ENCODE measurements at regions not wholly inside any gene's neighbourhood (a gene's known extent, or its start where the extent isn't known, plus 50 kb on each side); places are given as distances from the start of the nearest gene placed in this dataset.

GRCh38 chr6:114404339-114404955 lies 61.6 kb upstream of the HS3ST5 start:
- Histone ChIP-seq H3K23ac (ENCODE audit: insufficient read length) (no peak overlapping the region), H3K79me1 (ENCODE audit: low read depth, low read length) (no peaks in the 10 kb centered on the region), H3K79me2 (ENCODE audit: control insufficient read depth in 1 of 2, insufficient read depth in 2 of 2, low read length in 2 of 2) (no peaks in the 10 kb centered on the region), H2BK5ac (ENCODE audit: low read depth, low read length) (no peak overlapping the region), H2AK5ac (ENCODE audit: low read depth, low read length) (no peak overlapping the region), H2BK15ac (ENCODE audit: low read length) (no peak overlapping the region), H3K36me3 (ENCODE audit: control insufficient read depth in 2 of 4, insufficient read depth in 4 of 4, low read length in 3 of 4) (peaks cover 0 to 17% (median 3%) of the 10 kb centered on the region in 4 experiments; a peak in 3 of 8 replicates), H2BK20ac (ENCODE audit: low read length) (no peak overlapping the region), H4K20me1 (replicated peaks in 1 of 2; ENCODE audit: control insufficient read depth in 1 of 2, insufficient read depth in 2 of 2, low read length in 2 of 2) (no peaks in the 10 kb centered on the region), H3K9ac (replicated peaks in 1 of 4; ENCODE audit: extremely low read depth in 1 of 4, low read depth in 3 of 4, low read length in 3 of 4) (no peak overlapping the region), H3K27ac (ENCODE audit: low read depth, low read length) (no peak overlapping the region), H3K23me2 (ENCODE audit: low read depth, low read length) (no peaks in the 10 kb centered on the region), H3K18ac (ENCODE audit: extremely low read depth, low read length) (no peak overlapping the region), H3K27me3 (replicated peaks in 1 of 4; ENCODE audit: control insufficient read depth in 3 of 4, extremely low read depth in 1 of 4, insufficient read depth in 3 of 4, low read length in 3 of 4) (no peaks in the 10 kb centered on the region), H2AFZ (ENCODE audit: low read length) (no peak overlapping the region), H4K91ac (replicated peaks; ENCODE audit: insufficient read length, low read length) (no peak overlapping the region), H4K8ac (ENCODE audit: extremely low read depth, insufficient read depth, low read length) (no peak overlapping the region), H2BK12ac (ENCODE audit: low read depth, low read length) (no peak overlapping the region), H2BK120ac (replicated peaks; ENCODE audit: low read depth, low read length) (no peak overlapping the region), H3K4me1 (replicated peaks in 1 of 4; ENCODE audit: control insufficient read depth in 3 of 4, insufficient read depth in 4 of 4, low read length in 3 of 4) (peaks cover 0 to 6% (median 2%) of the 10 kb centered on the region in 4 experiments; a peak in 4 of 7 replicates), H3K9me3 (ENCODE audit: insufficient read depth in 2 of 2, low read depth in 1 of 2, low read length in 1 of 2) (no peaks in the 10 kb centered on the region), H4K5ac (ENCODE audit: insufficient read length, low read depth, low read length) (no peak overlapping the region), H3K4me2 (ENCODE audit: insufficient read depth in 1 of 2, low read depth in 2 of 2, low read length in 2 of 2) (no peak overlapping the region), H3K4me3 (ENCODE audit: extremely low read depth in 1 of 4, insufficient read depth in 2 of 4, low read depth in 3 of 4, low read length in 4 of 4) (no peak overlapping the region), H3K4ac (replicated peaks; ENCODE audit: insufficient read length, low read depth, low read length) (no peak overlapping the region), H3K14ac (ENCODE audit: insufficient read length) (no peak overlapping the region), H3K56ac (replicated peaks; ENCODE audit: insufficient read length, low read depth, low read length) (no peak overlapping the region)
- 75% methylated on average over 1 of the region's 1 CpG; no CpG with 5 or more reads in 1 of the 2 experiments for WGBS, 2 experiments (ENCODE audit: extremely low coverage in 1 of 2, insufficient coverage in 1 of 2, insufficient read length in 1 of 2, insufficient replicate concordance in 2 of 2, low coverage in 1 of 2, low lambda C conversion rate in 2 of 2, missing lambda C conversion rate in 1 of 2)
- no peak for DNase-seq (ENCODE audit: low read depth in 1 of 2, low spot score in 2 of 2)
- CTCF ChIA-PET (ENCODE audit: partially characterized antibody): interaction anchor here (0.6 to 1.3 kb wide), 6 partner anchors 15 to 113 kb away, joined by 3 to 4 read pairs (median 3); no protein-coding TSS in a partner anchor
- POLR2A ChIA-PET (ENCODE audit: partially characterized antibody): interaction anchor here (0.6 to 9.7 kb wide), 13 partner anchors 9 to 1703 kb away, joined by 3 to 74 read pairs (median 6); partner anchors contain the start of gene HS3ST5
- peak; percentile 28 for FAIRE-seq
- TF ChIP-seq POLR2A (IDR thresholded peaks at IDR 0.05; ENCODE audit: control extremely low read depth in 1 of 2, low read depth in 2 of 2, low read length in 2 of 2): 0 out of 3 replicates have a peak, but pooled peaks of 1 of the 2 experiments have one; percentile 21
- TF ChIP-seq POLR2AphosphoS5 (IDR thresholded peaks at IDR 0.05; ENCODE audit: low read depth, low read length): peak; percentile 53; the same call in 1 of the 2 replicates
- TF ChIP-seq TBP (IDR thresholded peaks at IDR 0.05; ENCODE audit: low read depth, low read length): no peak
